ENCODE measurements at regions not wholly inside any gene's neighbourhood (a gene's known extent, or its start where the extent isn't known, plus 50 kb on each side); places are given as distances from the start of the nearest gene placed in this dataset.
A peak's percentile ranks its signal among the peaks of the same experiment; 100 is the strongest.

- no peak for DNase-seq
Measured at GRCh38 chr18:67282796-67283195, 233.7 kb downstream of the DSEL start.

- DNase-seq = no peak
Measured at GRCh38 chr18:67281746-67282145, 234.8 kb downstream of the DSEL start.

- no peak for DNase-seq
Measured at GRCh38 chr18:67280486-67281242, 235.9 kb downstream of the DSEL start.

GRCh38 chr18:67279988-67280387 lies 236.5 kb downstream of the DSEL start:
- no peak for DNase-seq

- DNase-seq = no peak
Measured at GRCh38 chr18:67278984-67279383, 237.5 kb downstream of the DSEL start.

GRCh38 chr18:67276638-67277037 lies 239.9 kb downstream of the DSEL start:
- no peak for DNase-seq

- no peak for DNase-seq
Measured at GRCh38 chr18:67273288-67273687, 243.2 kb downstream of the DSEL start.

GRCh38 chr18:67269206-67269605 lies 247.3 kb downstream of the DSEL start:
- DNase-seq = no peak

- DNase-seq = no peak
Measured at GRCh38 chr18:67268530-67268929, 248.0 kb downstream of the DSEL start.

GRCh38 chr18:67266246-67267237 lies 250.0 kb downstream of the DSEL start:
- no peak for DNase-seq

GRCh38 chr18:67265464-67266245 lies 250.9 kb downstream of the DSEL start:
- DNase-seq = no peak

GRCh38 chr18:67261931-67262552 lies 254.5 kb downstream of the DSEL start:
- DNase-seq = no peak

GRCh38 chr18:67260841-67261240 lies 255.7 kb downstream of the DSEL start:
- DNase-seq = no peak

- no peak for DNase-seq
Measured at GRCh38 chr18:67250776-67251424, 265.6 kb downstream of the DSEL start.

GRCh38 chr18:67243799-67244587 lies 272.5 kb downstream of the DSEL start:
- no peak for DNase-seq

GRCh38 chr18:67242001-67242400 lies 274.5 kb downstream of the DSEL start:
- DNase-seq = no peak

GRCh38 chr18:67241299-67241698 lies 275.2 kb downstream of the DSEL start:
- DNase-seq = no peak

GRCh38 chr18:67239826-67240225 lies 276.7 kb downstream of the DSEL start:
- DNase-seq = peak; percentile 17

GRCh38 chr18:67232991-67233390 lies 283.5 kb downstream of the DSEL start:
- no peak for DNase-seq

GRCh38 chr18:67232406-67232805 lies 284.1 kb downstream of the DSEL start:
- DNase-seq = no peak

- no peak for DNase-seq
Measured at GRCh38 chr18:67222887-67223286, 293.6 kb downstream of the DSEL start.
